RWPE2 (cell line): ENCODE measurements at regions not wholly inside any gene's neighbourhood (a gene's known extent, or its start where the extent isn't known, plus 50 kb on each side); places are given as distances from the start of the nearest gene placed in this dataset.

Experiments used
- ATAC-seq: fragments of 200-7000 bp; cut with Tn5 transposase; 3 replicates; pipeline ENCODE4 v1.9.1; 2021; ENCODE audit warnings: low read depth
- DNase-seq: peaks from one replicate; pipeline ENCODE4 v3.0.0-alpha.2; 2020; ENCODE audit warnings: low spot score
- H3K27ac ChIP-seq: fragments of 450-650 bp; 2 replicates; pipeline ENCODE4 v1.5.1; 2017; ENCODE audit warnings: mild to moderate bottlenecking; ENCODE audit not compliant: poor library complexity, severe bottlenecking
- H3K27me3 ChIP-seq: fragments of 250-450 bp; sonication (Bioruptor Pico); 2 replicates; pipeline ENCODE4 v1.5.1; 2021; ENCODE audit warnings: mild to moderate bottlenecking, moderate library complexity; ENCODE audit not compliant: insufficient read depth, poor library complexity, severe bottlenecking
- H3K36me3 ChIP-seq: fragments of 250-450 bp; sonication (Bioruptor Pico); 2 replicates; pipeline ENCODE4 v1.5.1; 2020; ENCODE audit warnings: low read depth, mild to moderate bottlenecking, moderate library complexity
- H3K4me1 ChIP-seq: fragments of 250-450 bp; sonication (Bioruptor Pico); 2 replicates; pipeline ENCODE4 v1.5.1; 2021; ENCODE audit warnings: mild to moderate bottlenecking, moderate library complexity; ENCODE audit not compliant: insufficient read depth, poor library complexity, severe bottlenecking
- H3K4me3 ChIP-seq: fragments of 250-450 bp; sonication (Bioruptor Pico); 2 replicates; pipeline ENCODE4 v1.5.1; 2021; ENCODE audit warnings: mild to moderate bottlenecking, moderate library complexity; ENCODE audit not compliant: severe bottlenecking
- H3K9me3 ChIP-seq: fragments of 250-450 bp; sonication (Bioruptor Pico); 2 replicates; pipeline ENCODE4 v1.5.1; 2021; ENCODE audit warnings: mild to moderate bottlenecking, moderate library complexity; ENCODE audit not compliant: severe bottlenecking
- TF ChIP-seq, protein P1 (sequence below): fragments of 450-650 bp; IDR thresholded peaks from one replicate; pipeline ENCODE4 v1.5.1; 2017; ENCODE audit warnings: mild to moderate bottlenecking, moderate library complexity; ENCODE audit not compliant: poor library complexity, severe bottlenecking

DNA sequence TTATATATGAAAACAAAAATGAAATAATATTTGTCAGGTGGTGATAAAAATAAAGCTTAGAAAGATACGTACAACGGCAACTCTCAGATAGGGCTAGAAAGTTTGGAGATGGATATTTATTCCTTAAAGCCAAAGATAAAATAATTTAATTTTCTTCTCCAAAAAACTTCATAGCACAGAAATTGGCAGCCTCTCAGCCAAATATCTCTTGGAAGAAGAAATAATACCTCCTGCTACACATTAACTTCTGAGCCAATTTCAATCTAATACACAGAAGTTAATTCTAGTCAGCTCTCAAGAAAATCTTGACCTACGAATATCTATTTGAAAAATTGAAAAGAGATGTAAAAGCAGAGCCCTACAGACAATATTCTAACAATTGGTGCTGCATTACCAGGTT, 122.4 kb downstream of the TES start:
- no peak overlapping the region for H3K27ac ChIP-seq
- H3K27me3 ChIP-seq: no peaks in the 10 kb centered on the region
- H3K36me3 ChIP-seq: no peaks in the 10 kb centered on the region
- peaks cover 3% of the 10 kb centered on the region for H3K4me1 ChIP-seq
- no peaks in the 10 kb centered on the region for H3K9me3 ChIP-seq
- TF ChIP-seq, protein P1, sequence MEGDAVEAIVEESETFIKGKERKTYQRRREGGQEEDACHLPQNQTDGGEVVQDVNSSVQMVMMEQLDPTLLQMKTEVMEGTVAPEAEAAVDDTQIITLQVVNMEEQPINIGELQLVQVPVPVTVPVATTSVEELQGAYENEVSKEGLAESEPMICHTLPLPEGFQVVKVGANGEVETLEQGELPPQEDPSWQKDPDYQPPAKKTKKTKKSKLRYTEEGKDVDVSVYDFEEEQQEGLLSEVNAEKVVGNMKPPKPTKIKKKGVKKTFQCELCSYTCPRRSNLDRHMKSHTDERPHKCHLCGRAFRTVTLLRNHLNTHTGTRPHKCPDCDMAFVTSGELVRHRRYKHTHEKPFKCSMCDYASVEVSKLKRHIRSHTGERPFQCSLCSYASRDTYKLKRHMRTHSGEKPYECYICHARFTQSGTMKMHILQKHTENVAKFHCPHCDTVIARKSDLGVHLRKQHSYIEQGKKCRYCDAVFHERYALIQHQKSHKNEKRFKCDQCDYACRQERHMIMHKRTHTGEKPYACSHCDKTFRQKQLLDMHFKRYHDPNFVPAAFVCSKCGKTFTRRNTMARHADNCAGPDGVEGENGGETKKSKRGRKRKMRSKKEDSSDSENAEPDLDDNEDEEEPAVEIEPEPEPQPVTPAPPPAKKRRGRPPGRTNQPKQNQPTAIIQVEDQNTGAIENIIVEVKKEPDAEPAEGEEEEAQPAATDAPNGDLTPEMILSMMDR: no peak
- no peak overlapping the region for H3K4me3 ChIP-seq
- ATAC-seq: no peak
- no peak for DNase-seq

DNA sequence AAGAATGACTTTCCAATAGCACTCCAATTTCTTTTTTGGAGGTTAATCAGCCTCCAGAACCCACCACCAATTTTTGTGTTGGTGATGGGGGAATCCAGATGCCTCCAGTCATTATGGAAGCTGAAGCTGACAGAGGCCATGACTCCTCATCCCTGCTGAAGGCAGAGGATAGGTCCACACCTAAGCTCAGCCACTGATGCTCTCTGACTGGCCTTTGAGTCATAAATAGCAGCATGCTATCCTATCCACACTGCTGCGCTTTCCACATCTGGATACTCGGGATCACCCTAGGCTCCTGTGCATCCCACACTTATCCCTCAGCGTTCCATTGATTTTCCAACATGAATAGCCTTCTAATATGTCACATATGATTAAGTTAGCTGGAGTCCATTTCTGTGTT, 124.2 kb downstream of the TES start:
- DNase-seq (no peak), ATAC-seq (peak; percentile 66; the same call in 2 of the 3 replicates)
- TF ChIP-seq, protein P1: no peak

DNA sequence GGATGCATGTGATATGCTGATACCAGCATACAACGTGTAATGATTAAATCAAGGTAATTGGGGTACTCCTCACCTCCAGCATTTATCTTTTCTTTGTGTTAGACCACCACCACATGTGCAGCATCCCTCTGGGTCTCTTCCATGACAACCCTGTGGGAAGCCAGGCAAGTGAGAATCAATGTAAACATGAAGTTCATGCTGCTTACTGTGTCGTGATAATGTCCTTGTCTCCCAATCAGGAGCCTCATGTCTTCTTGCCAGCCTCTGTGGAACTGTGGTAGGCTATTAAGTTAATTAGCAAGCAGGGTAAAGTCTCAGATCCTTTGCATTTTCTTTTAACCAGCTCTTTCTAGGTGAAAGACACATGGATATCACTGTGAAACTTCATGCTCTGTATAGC, 126.7 kb downstream of the TES start:
- TF ChIP-seq, protein P1: no peak
- no peak overlapping the region for H3K27ac ChIP-seq
- H3K4me1 ChIP-seq: peaks cover 23% of the 10 kb centered on the region

More for the DNA sequence above, 124.2 kb downstream of the TES start:
- Histone ChIP-seq H3K36me3 (no peaks in the 10 kb centered on the region), H3K27ac (no peak overlapping the region), H3K4me1 (peaks cover 5% of the 10 kb centered on the region), H3K27me3 (no peaks in the 10 kb centered on the region), H3K4me3 (no peak overlapping the region), H3K9me3 (no peaks in the 10 kb centered on the region)

DNA sequence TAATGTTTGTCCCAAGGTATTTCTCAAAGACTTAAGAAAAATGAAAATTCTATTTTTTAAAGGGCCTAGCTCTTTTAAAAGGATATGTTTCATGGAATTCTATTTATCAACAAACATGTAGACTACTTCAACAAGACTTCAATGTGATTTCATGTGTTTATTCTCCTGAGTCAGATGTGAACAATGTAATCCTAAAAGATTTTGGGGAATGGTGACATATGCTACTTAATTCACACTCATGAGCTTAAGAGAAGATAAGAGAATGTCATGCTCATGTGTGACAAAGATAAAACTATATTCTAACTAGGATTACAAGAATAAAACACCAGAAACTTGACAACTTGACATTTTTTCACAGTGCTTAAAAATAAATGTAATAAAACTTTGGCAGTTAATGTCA, 127.5 kb downstream of the TES start:
- ATAC-seq (no peak), DNase-seq (no peak)
- Histone ChIP-seq H3K27ac (no peak overlapping the region), H3K36me3 (no peaks in the 10 kb centered on the region), H3K9me3 (no peaks in the 10 kb centered on the region), H3K4me1 (peaks cover 27% of the 10 kb centered on the region), H3K27me3 (no peaks in the 10 kb centered on the region), H3K4me3 (no peak overlapping the region)
- TF ChIP-seq, protein P1: no peak

More for the DNA sequence above, 126.7 kb downstream of the TES start:
- Histone ChIP-seq H3K27me3 (no peaks in the 10 kb centered on the region), H3K36me3 (no peaks in the 10 kb centered on the region), H3K4me3 (no peak overlapping the region), H3K9me3 (no peaks in the 10 kb centered on the region)
- ATAC-seq (no peak), DNase-seq (no peak)

DNA sequence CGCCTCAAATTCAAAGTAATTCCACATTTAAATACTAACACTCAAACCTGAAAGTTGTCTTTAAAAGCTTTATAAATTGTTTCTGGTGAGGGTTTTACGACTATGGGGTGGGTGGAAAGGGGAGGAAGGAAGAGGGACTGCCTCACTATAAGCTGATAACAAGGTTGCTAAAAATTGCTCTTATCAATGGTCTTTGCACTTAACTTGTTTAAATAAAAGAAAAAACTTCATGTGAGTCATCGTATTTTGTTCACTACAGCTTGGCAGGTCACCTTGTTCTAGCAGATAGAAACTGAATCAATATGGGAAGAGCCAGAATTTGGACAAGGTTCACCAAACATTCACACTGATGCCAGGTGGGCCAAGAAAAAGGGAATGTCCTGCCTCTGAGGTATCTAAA, 129.2 kb downstream of the TES start:
- H3K4me3 ChIP-seq: no peak overlapping the region
- H3K27me3 ChIP-seq: no peaks in the 10 kb centered on the region
- TF ChIP-seq, protein P1: no peak
- H3K27ac ChIP-seq: peak overlapping the region; percentile 47
- DNase-seq (no peak), ATAC-seq (peak; percentile 33; the same call in 2 of the 3 replicates)
- peaks cover 27% of the 10 kb centered on the region for H3K4me1 ChIP-seq
- H3K9me3 ChIP-seq: no peaks in the 10 kb centered on the region
- no peaks in the 10 kb centered on the region for H3K36me3 ChIP-seq
